ENCODE measurements at regions not wholly inside any gene's neighbourhood (a gene's known extent, or its start where the extent isn't known, plus 50 kb on each side); places are given as distances from the start of the nearest gene placed in this dataset.

GRCh38 chr4:132330994-132331393 is 818.1 kb upstream of the PCDH10 start:
- no peak overlapping the region for H3K27ac ChIP-seq (ENCODE audit: low read depth in 1 of 2, low read length in 1 of 2)
- no peaks in the 10 kb centered on the region for H3K27me3 ChIP-seq (ENCODE audit: control insufficient read depth in 3 of 3, insufficient read depth in 3 of 3, low read length in 2 of 3)
- H3K36me3 ChIP-seq (ENCODE audit: control insufficient read depth in 4 of 4, insufficient read depth in 4 of 4, low read length in 4 of 4): no peaks in the 10 kb centered on the region
- no peak overlapping the region for H3K4me3 ChIP-seq
- no peaks in the 10 kb centered on the region for H3K4me1 ChIP-seq (ENCODE audit: control insufficient read depth in 5 of 5, insufficient read depth in 5 of 5, low read length in 5 of 5)
- H3K9me3 ChIP-seq (ENCODE audit: control insufficient read depth in 4 of 4, insufficient read depth in 3 of 4, low read length in 3 of 4): no peaks in the 10 kb centered on the region
- ATAC-seq (ENCODE audit: insufficient read depth, low FRiP score) (no peak), DNase-seq (no peak)
- WGBS, 2 donors: 84 to 91% methylated on average over 2 of the region's 2 CpGs
- no peak for TF ChIP-seq CTCF (IDR thresholded peaks at IDR 0.05; ENCODE audit: control extremely low read depth, extremely low read depth)
- no peak overlapping the region for H3K9ac ChIP-seq (ENCODE audit: insufficient read depth in 1 of 2, low read length in 2 of 2)

GRCh38 chr4:132332932-132333723 is 816.0 kb upstream of the PCDH10 start:
- Histone ChIP-seq H3K27ac (ENCODE audit: low read depth in 1 of 2, low read length in 1 of 2) (no peak overlapping the region), H3K4me3 (no peak overlapping the region), H3K9me3 (ENCODE audit: control insufficient read depth in 4 of 4, insufficient read depth in 3 of 4, low read length in 3 of 4) (no peaks in the 10 kb centered on the region), H3K9ac (ENCODE audit: insufficient read depth in 1 of 2, low read length in 2 of 2) (no peak overlapping the region), H3K27me3 (ENCODE audit: control insufficient read depth in 3 of 3, insufficient read depth in 3 of 3, low read length in 2 of 3) (no peaks in the 10 kb centered on the region), H3K36me3 (ENCODE audit: control insufficient read depth in 4 of 4, insufficient read depth in 4 of 4, low read length in 4 of 4) (no peaks in the 10 kb centered on the region), H3K4me1 (ENCODE audit: control insufficient read depth in 5 of 5, insufficient read depth in 5 of 5, low read length in 5 of 5) (no peaks in the 10 kb centered on the region)
- no peak for DNase-seq
- 81 to 93% methylated on average over 1 of the region's 1 CpG for WGBS, 2 donors
- no peak for ATAC-seq (ENCODE audit: insufficient read depth, low FRiP score)
- TF ChIP-seq CTCF (IDR thresholded peaks at IDR 0.05; ENCODE audit: control extremely low read depth, extremely low read depth): no peak

- no peak overlapping the region for H3K9ac ChIP-seq (ENCODE audit: insufficient read depth in 1 of 2, low read length in 2 of 2)
- TF ChIP-seq CTCF (IDR thresholded peaks at IDR 0.05; ENCODE audit: control extremely low read depth, extremely low read depth): no peak
- H3K4me1 ChIP-seq (ENCODE audit: control insufficient read depth in 5 of 5, insufficient read depth in 5 of 5, low read length in 5 of 5): no peaks in the 10 kb centered on the region
- no peak overlapping the region for H3K4me3 ChIP-seq
- H3K36me3 ChIP-seq (ENCODE audit: control insufficient read depth in 4 of 4, insufficient read depth in 4 of 4, low read length in 4 of 4): no peaks in the 10 kb centered on the region
- no peaks in the 10 kb centered on the region for H3K9me3 ChIP-seq (ENCODE audit: control insufficient read depth in 4 of 4, insufficient read depth in 3 of 4, low read length in 3 of 4)
- no peak overlapping the region for H3K27ac ChIP-seq (ENCODE audit: low read depth in 1 of 2, low read length in 1 of 2)
- no peak for ATAC-seq (ENCODE audit: insufficient read depth, low FRiP score)
- DNase-seq: no peak
- 77 to 97% methylated on average over 1 of the region's 1 CpG for WGBS, 2 donors
- H3K27me3 ChIP-seq (ENCODE audit: control insufficient read depth in 3 of 3, insufficient read depth in 3 of 3, low read length in 2 of 3): no peaks in the 10 kb centered on the region
These were observed 815.4 kb upstream of the PCDH10 start for GRCh38 chr4:132333724-132334047.

- H3K9ac ChIP-seq (ENCODE audit: insufficient read depth in 1 of 2, low read length in 2 of 2): no peak overlapping the region
- no peaks in the 10 kb centered on the region for H3K36me3 ChIP-seq (ENCODE audit: control insufficient read depth in 4 of 4, insufficient read depth in 4 of 4, low read length in 4 of 4)
- no peak overlapping the region for H3K27ac ChIP-seq (ENCODE audit: low read depth in 1 of 2, low read length in 1 of 2)
- no peaks in the 10 kb centered on the region for H3K9me3 ChIP-seq (ENCODE audit: control insufficient read depth in 4 of 4, insufficient read depth in 3 of 4, low read length in 3 of 4)
- ATAC-seq (ENCODE audit: insufficient read depth, low FRiP score) (no peak), DNase-seq (no peak)
- H3K4me1 ChIP-seq (ENCODE audit: control insufficient read depth in 5 of 5, insufficient read depth in 5 of 5, low read length in 5 of 5): no peaks in the 10 kb centered on the region
- H3K4me3 ChIP-seq: no peak overlapping the region
- no peaks in the 10 kb centered on the region for H3K27me3 ChIP-seq (ENCODE audit: control insufficient read depth in 3 of 3, insufficient read depth in 3 of 3, low read length in 2 of 3)
- WGBS, 2 donors: 30 to 61% methylated on average over 3 of the region's 3 CpGs
- no peak for TF ChIP-seq CTCF (IDR thresholded peaks at IDR 0.05; ENCODE audit: control extremely low read depth, extremely low read depth)
These were observed 815.0 kb upstream of the PCDH10 start for GRCh38 chr4:132334081-132334480.
